ENCODE measurements at regions not wholly inside any gene's neighbourhood (a gene's known extent, or its start where the extent isn't known, plus 50 kb on each side); places are given as distances from the start of the nearest gene placed in this dataset.

GRCh38 chr2:21249367-21249766 lies 125.6 kb downstream of the TDRD15 start:
- DNase-seq (ENCODE audit: low read depth, low spot score) (no peak), ATAC-seq (no peak)
- Histone ChIP-seq H4K20me1 (ENCODE audit: insufficient read depth) (no peaks in the 10 kb centered on the region), H2AFZ (ENCODE audit: low read depth, low read length, poor library complexity, severe bottlenecking) (no peak overlapping the region), H3K36me3 (ENCODE audit: control insufficient read depth in 1 of 2, insufficient read depth in 2 of 2, low read length in 2 of 2) (no peaks in the 10 kb centered on the region), H3K27ac (ENCODE audit: low read depth, low read length) (no peak overlapping the region), H3K9me2 (ENCODE audit: insufficient read depth) (no peaks in the 10 kb centered on the region), H3K79me2 (ENCODE audit: insufficient read depth, low read length) (no peaks in the 10 kb centered on the region), H3K4me3 (replicated peaks in 1 of 2; ENCODE audit: low read depth in 1 of 2, low read length in 2 of 2) (no peak overlapping the region), H3K4me1 (ENCODE audit: control insufficient read depth in 1 of 2, insufficient read depth in 2 of 2, low read length in 2 of 2) (no peaks in the 10 kb centered on the region), H3K9me3 (ENCODE audit: control insufficient read depth in 1 of 2, insufficient read depth in 1 of 2, low read depth in 1 of 2, low read length in 2 of 2) (no peaks in the 10 kb centered on the region), H3K4me2 (ENCODE audit: low read length) (no peak overlapping the region), H3K27me3 (ENCODE audit: insufficient read depth, low read length) (no peaks in the 10 kb centered on the region), H3K9ac (ENCODE audit: low read length) (no peak overlapping the region)
- BruUV-seq (replicated peaks) = no TSS peak
- RAD21 ChIA-PET (ENCODE audit: low non-redundant PET in 1 of 2, low total read pairs in 2 of 2, uncharacterized antibody in 2 of 2, unreplicated experiment in 2 of 2) = no interaction called here
- intact Hi-C loops (cut with micrococcal nuclease) = no loop called here
- TF ChIP-seq EZH2phosphoT487 (IDR thresholded peaks at IDR 0.05; ENCODE audit: borderline replicate concordance) (no peak), MAX (IDR thresholded peaks at IDR 0.05) (no peak), CTCF (IDR thresholded peaks at IDR 0.05 in 2 of 3, conservative IDR thresholded peaks at IDR 0.05 in 1 of 3; ENCODE audit: borderline replicate concordance in 1 of 3, insufficient read depth in 1 of 3, low read depth in 2 of 3, low read length in 2 of 3) (no peak), FOSL1 (IDR thresholded peaks at IDR 0.05; ENCODE audit: low read depth) (no peak), POLR2A (IDR thresholded peaks at IDR 0.05; ENCODE audit: borderline replicate concordance, extremely low read depth, insufficient read depth, insufficient read length) (no peak), SRF (IDR thresholded peaks at IDR 0.05; ENCODE audit: low read depth) (no peak), CBX3 (IDR thresholded peaks at IDR 0.05; ENCODE audit: low read depth) (no peak), EGR1 (IDR thresholded peaks at IDR 0.05; ENCODE audit: low read depth) (no peak), REST (IDR thresholded peaks at IDR 0.05; ENCODE audit: low read depth) (no peak), YY1 (IDR thresholded peaks at IDR 0.05; ENCODE audit: extremely low read depth, insufficient replicate concordance, low read depth, low read length) (no peak), ZFX (IDR thresholded peaks at IDR 0.05) (no peak), RAD21 (IDR thresholded peaks at IDR 0.05; ENCODE audit: low read depth) (no peak), TCF7L2 (IDR thresholded peaks at IDR 0.05; ENCODE audit: borderline replicate concordance, extremely low read depth, insufficient read depth, insufficient read length) (no peak), POLR2AphosphoS5 (IDR thresholded peaks at IDR 0.05; ENCODE audit: low read depth, low read length) (no peak), ATF3 (IDR thresholded peaks at IDR 0.05) (no peak), ZNF274 (IDR thresholded peaks at IDR 0.05; ENCODE audit: low read depth, low read length) (no peak), SP1 (IDR thresholded peaks at IDR 0.05; ENCODE audit: low read depth) (no peak), CEBPB (IDR thresholded peaks at IDR 0.05; ENCODE audit: low read depth) (no peak), JUND (IDR thresholded peaks at IDR 0.05) (no peak)
- POLR2A ChIA-PET = no interaction called here
- CTCF ChIA-PET = no interaction called here
